RWPE1 (cell line): ENCODE measurements at regions not wholly inside any gene's neighbourhood (a gene's known extent, or its start where the extent isn't known, plus 50 kb on each side); places are given as distances from the start of the nearest gene placed in this dataset.

Experiments used
- CTCF ChIA-PET: fragments of 350-600 bp; sonication (Branson Sonifier 250); formaldehyde crosslinking; extraction: SDS; loops from one replicate; lab custom pipeline; 2021; lab: Yijun Ruan, JAX
- POLR2A ChIA-PET: fragments of 400-600 bp; formaldehyde crosslinking; extraction: SDS; loops from one replicate; lab custom pipeline; 2020; ENCODE audit warnings: antibody characterized with exemption; ENCODE audit not compliant: low non-redundant PET; lab: Yijun Ruan, JAX
- DNase-seq: peaks from one replicate; pipeline ENCODE4 v3.0.0; 2012; ENCODE audit warnings: low spot score
- H3K27ac ChIP-seq: fragments of 450-650 bp; 2 replicates; pipeline ENCODE4 v1.5.1; 2017
- TF ChIP-seq, protein P1 (sequence below): fragments of 450-650 bp; conservative IDR thresholded peaks from 2 replicates; pipeline ENCODE4 v1.5.1; 2017; ENCODE audit warnings: low read depth, mild to moderate bottlenecking

DNA sequence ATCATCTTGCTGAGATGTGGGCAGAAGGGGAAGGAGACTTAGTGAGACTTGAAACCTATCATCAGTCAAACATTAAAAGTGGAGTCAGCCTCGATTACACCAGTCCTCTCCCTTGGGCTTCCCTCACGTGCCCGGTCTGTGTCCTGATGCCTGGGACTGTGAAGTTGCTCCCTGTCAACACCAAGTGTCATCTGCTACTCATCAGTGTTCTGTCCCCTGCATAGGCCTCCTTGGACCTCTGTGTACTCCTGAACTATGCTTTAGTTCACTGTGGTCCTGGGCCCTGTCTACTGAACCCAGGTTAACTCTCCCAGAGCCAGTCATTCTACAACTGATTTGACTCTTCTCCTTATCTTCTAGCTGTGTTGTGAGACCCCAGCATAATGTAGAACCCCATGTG lies 506.3 kb downstream of the TYW1 start:
- DNase-seq: no peak
- H3K27ac ChIP-seq: no peak overlapping the region
- POLR2A ChIA-PET: no interaction called here
- TF ChIP-seq, protein P1, sequence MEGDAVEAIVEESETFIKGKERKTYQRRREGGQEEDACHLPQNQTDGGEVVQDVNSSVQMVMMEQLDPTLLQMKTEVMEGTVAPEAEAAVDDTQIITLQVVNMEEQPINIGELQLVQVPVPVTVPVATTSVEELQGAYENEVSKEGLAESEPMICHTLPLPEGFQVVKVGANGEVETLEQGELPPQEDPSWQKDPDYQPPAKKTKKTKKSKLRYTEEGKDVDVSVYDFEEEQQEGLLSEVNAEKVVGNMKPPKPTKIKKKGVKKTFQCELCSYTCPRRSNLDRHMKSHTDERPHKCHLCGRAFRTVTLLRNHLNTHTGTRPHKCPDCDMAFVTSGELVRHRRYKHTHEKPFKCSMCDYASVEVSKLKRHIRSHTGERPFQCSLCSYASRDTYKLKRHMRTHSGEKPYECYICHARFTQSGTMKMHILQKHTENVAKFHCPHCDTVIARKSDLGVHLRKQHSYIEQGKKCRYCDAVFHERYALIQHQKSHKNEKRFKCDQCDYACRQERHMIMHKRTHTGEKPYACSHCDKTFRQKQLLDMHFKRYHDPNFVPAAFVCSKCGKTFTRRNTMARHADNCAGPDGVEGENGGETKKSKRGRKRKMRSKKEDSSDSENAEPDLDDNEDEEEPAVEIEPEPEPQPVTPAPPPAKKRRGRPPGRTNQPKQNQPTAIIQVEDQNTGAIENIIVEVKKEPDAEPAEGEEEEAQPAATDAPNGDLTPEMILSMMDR: no peak
- CTCF ChIA-PET: no interaction called here

DNA sequence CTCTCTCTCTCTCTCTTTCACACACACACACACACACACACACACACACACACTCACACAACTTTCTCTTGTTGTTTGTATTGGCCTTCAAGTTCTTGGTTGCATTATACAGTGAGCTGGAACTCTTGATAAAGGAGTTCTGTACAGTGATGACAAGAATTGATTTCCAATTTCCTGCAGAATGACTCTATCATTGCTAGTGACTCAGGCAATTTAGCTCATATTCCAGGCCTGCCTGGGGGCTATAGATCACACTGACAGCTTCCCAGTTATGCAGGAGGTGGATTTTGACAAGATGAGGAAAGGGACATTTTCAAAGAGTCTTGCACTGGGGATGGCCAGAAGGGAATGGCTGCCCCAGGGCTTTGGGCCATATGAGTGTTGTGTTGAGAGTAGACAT lies 508.8 kb downstream of the TYW1 start:
- DNase-seq: no peak
- H3K27ac ChIP-seq: no peak overlapping the region
- ChIA-PET CTCF (interaction anchor here (0.6 kb wide), 1 partner anchor 35 kb away, joined by 3 read pairs; no protein-coding TSS in a partner anchor), POLR2A (no interaction called here)
- TF ChIP-seq, protein P1: no peak

GRCh38 chr7:67512481-67512880 lies 515.8 kb downstream of the TYW1 start:
- TF ChIP-seq, protein P1: no peak
- ChIA-PET CTCF (no interaction called here), POLR2A (no interaction called here)
- no peak overlapping the region for H3K27ac ChIP-seq
- no peak for DNase-seq

DNA sequence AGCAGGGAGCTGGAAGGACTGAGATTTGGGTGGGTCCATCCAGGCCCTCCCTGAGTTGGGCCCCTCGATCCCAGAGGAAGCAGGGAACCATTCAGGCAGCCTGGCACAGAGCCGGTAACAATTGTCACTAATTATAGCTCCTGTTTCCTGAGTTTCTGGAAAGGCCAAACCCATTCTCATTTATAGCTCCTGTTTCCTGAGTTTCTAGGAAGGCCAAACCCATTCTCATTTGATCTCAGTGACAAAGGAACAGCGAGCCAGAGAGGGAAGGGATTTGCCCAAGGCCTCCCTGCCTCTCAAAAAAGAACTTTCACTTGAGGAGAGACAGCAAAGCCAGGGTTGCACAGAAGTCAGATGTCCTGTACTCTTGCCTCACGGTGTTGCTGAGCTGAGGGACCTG lies 521.9 kb downstream of the TYW1 start:
- TF ChIP-seq, protein P1: no peak

DNA sequence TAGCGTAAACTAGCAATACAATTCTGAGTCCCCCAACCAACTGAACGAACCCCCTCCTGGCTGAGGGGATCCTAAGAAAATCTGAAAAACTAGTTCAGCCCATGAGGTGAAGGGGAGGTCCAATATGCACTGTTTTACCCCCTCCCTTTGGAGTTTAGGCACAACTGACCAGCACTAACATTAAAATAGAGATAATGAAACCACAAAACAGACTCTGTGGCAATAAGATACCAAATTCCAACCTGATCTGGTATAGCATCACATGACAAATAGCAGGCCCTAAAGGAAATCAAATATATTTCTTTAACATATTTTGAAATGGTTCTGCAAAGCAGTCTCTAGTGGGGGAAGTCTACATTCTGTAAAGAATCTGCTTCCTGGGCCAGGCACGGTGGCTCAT lies 522.5 kb downstream of the TYW1 start:
- POLR2A ChIA-PET: no interaction called here
- H3K27ac ChIP-seq: no peak overlapping the region
- DNase-seq: no peak
- CTCF ChIA-PET: no interaction called here
- TF ChIP-seq, protein P1: no peak

More for the DNA sequence above, 521.9 kb downstream of the TYW1 start:
- ChIA-PET CTCF (no interaction called here), POLR2A (no interaction called here)
- H3K27ac ChIP-seq: no peak overlapping the region
- DNase-seq: no peak

DNA sequence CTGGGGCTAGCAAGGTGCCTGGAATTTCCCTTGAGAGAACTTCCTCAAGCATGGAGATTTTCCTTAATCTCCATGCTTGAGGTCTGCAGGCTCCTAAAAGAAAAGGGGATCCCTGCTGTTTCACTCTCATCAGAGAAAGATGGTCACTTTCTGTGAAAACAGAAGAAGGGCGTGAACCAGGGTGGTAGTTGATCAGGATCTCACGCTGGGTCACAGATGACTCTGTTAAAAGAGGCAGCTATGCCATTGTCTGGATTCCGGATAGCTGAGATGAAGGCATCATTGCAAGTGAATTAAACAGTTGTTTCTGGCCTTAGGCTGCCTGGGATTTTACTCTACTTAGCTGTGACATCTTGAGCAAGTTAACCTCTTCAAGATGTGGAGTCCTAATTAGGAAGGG lies 525.9 kb downstream of the TYW1 start:
- POLR2A ChIA-PET: no interaction called here
- TF ChIP-seq, protein P1: no peak
- no peak overlapping the region for H3K27ac ChIP-seq
- no peak for DNase-seq
- CTCF ChIA-PET: interaction anchor here (0.6 kb wide), 1 partner anchor 16 kb away, joined by 3 read pairs; no protein-coding TSS in a partner anchor
